ENCODE measurements at regions not wholly inside any gene's neighbourhood (a gene's known extent, or its start where the extent isn't known, plus 50 kb on each side); places are given as distances from the start of the nearest gene placed in this dataset.

DNA sequence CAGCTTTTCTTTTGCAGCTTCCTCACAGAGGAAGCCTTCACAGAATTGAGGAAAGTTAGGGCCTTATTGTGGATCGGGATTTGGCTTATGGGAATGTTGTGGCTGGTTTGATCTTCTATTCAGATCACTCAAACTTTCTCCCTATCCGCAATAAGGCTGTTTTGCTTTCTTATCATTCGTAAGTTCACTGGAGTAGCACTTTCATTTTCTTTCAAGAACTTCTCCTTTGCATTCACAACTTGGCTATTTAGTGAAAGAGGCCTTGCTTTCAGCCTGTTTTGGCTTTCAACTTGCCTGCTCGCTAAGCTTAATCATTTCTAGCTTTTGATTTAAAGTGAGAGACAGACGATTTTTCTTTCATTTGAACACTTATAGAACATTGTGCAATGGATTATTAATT lies 181.9 kb upstream of the B3GALT2 start:
- Histone ChIP-seq H3K9ac (ENCODE audit: low read length in 3 of 3) (no peak overlapping the region), H3K4me1 (ENCODE audit: control insufficient read depth in 2 of 3, insufficient read depth in 2 of 3, low read depth in 1 of 3, low read length in 3 of 3) (no peaks in the 10 kb centered on the region), H3K9me3 (ENCODE audit: control insufficient read depth in 2 of 3, insufficient read depth in 1 of 3, low read length in 3 of 3) (no peaks in the 10 kb centered on the region), H3K27ac (ENCODE audit: low read depth in 2 of 2, low read length in 2 of 2) (no peak overlapping the region), H3K27me3 (ENCODE audit: control insufficient read depth, insufficient read depth, low read length) (no peaks in the 10 kb centered on the region), H3K36me3 (ENCODE audit: control insufficient read depth in 2 of 3, insufficient read depth in 3 of 3, low read length in 3 of 3) (no peaks in the 10 kb centered on the region), H3K4me3 (ENCODE audit: low read length in 3 of 3) (no peak overlapping the region)
- intact Hi-C loops (cut with DNase I), result no loop called here
- TF ChIP-seq, protein P1, sequence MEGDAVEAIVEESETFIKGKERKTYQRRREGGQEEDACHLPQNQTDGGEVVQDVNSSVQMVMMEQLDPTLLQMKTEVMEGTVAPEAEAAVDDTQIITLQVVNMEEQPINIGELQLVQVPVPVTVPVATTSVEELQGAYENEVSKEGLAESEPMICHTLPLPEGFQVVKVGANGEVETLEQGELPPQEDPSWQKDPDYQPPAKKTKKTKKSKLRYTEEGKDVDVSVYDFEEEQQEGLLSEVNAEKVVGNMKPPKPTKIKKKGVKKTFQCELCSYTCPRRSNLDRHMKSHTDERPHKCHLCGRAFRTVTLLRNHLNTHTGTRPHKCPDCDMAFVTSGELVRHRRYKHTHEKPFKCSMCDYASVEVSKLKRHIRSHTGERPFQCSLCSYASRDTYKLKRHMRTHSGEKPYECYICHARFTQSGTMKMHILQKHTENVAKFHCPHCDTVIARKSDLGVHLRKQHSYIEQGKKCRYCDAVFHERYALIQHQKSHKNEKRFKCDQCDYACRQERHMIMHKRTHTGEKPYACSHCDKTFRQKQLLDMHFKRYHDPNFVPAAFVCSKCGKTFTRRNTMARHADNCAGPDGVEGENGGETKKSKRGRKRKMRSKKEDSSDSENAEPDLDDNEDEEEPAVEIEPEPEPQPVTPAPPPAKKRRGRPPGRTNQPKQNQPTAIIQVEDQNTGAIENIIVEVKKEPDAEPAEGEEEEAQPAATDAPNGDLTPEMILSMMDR (IDR thresholded peaks at IDR 0.05; ENCODE audit: borderline replicate concordance, extremely low read depth, insufficient read depth), result no peak
- FAIRE-seq (no peak), DNase-seq (no peak)

DNA sequence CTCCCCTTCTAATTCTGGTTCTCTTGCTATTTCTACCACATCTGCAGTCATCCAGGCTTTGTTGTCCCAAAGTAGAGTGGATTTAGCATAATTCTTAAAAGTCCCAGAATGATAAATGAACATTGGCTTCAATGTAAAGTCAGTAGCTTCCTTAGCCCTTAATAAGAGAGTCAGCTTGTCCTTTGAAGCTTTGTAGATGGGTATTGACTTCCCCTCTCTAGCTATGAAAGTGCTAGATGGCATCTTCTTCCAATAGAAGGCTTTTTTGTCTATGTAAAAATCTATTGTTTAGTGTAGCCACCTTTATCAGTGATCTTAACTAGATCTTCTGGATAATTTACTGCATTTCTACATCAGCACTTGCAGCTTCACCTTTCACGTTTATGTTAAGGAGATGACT lies 181.4 kb upstream of the B3GALT2 start:
- DNase-seq, result no peak
- Histone ChIP-seq H3K4me3 (ENCODE audit: low read length in 3 of 3) (no peak overlapping the region), H3K27ac (ENCODE audit: low read depth in 2 of 2, low read length in 2 of 2) (no peak overlapping the region), H3K9me3 (ENCODE audit: control insufficient read depth in 2 of 3, insufficient read depth in 1 of 3, low read length in 3 of 3) (no peaks in the 10 kb centered on the region), H3K36me3 (ENCODE audit: control insufficient read depth in 2 of 3, insufficient read depth in 3 of 3, low read length in 3 of 3) (no peaks in the 10 kb centered on the region), H3K9ac (ENCODE audit: low read length in 3 of 3) (no peak overlapping the region), H3K27me3 (ENCODE audit: control insufficient read depth, insufficient read depth, low read length) (no peaks in the 10 kb centered on the region), H3K4me1 (ENCODE audit: control insufficient read depth in 2 of 3, insufficient read depth in 2 of 3, low read depth in 1 of 3, low read length in 3 of 3) (no peaks in the 10 kb centered on the region)
- FAIRE-seq, result no peak
- TF ChIP-seq, protein P1 (IDR thresholded peaks at IDR 0.05; ENCODE audit: borderline replicate concordance, extremely low read depth, insufficient read depth), result no peak
- intact Hi-C loops (cut with DNase I), result no loop called here

GRCh38 chr1:193366764-193367507 lies 180.5 kb upstream of the B3GALT2 start:
- Histone ChIP-seq H3K27ac (ENCODE audit: low read depth in 2 of 2, low read length in 2 of 2) (no peak overlapping the region), H3K9ac (ENCODE audit: low read length in 3 of 3) (no peak overlapping the region), H3K9me3 (ENCODE audit: control insufficient read depth in 2 of 3, insufficient read depth in 1 of 3, low read length in 3 of 3) (no peaks in the 10 kb centered on the region), H3K4me1 (ENCODE audit: control insufficient read depth in 2 of 3, insufficient read depth in 2 of 3, low read depth in 1 of 3, low read length in 3 of 3) (no peaks in the 10 kb centered on the region), H3K4me3 (ENCODE audit: low read length in 3 of 3) (no peak overlapping the region), H3K27me3 (ENCODE audit: control insufficient read depth, insufficient read depth, low read length) (no peaks in the 10 kb centered on the region), H3K36me3 (ENCODE audit: control insufficient read depth in 2 of 3, insufficient read depth in 3 of 3, low read length in 3 of 3) (no peaks in the 10 kb centered on the region)
- no peak for DNase-seq
- FAIRE-seq, result no peak
- TF ChIP-seq, protein P1 (IDR thresholded peaks at IDR 0.05; ENCODE audit: borderline replicate concordance, extremely low read depth, insufficient read depth), result no peak
- intact Hi-C loops (cut with DNase I), result no loop called here

- intact Hi-C loops (cut with DNase I), result no loop called here
- Histone ChIP-seq H3K36me3 (ENCODE audit: control insufficient read depth in 2 of 3, insufficient read depth in 3 of 3, low read length in 3 of 3) (no peaks in the 10 kb centered on the region), H3K27ac (ENCODE audit: low read depth in 2 of 2, low read length in 2 of 2) (no peak overlapping the region), H3K9ac (ENCODE audit: low read length in 3 of 3) (no peak overlapping the region), H3K27me3 (ENCODE audit: control insufficient read depth, insufficient read depth, low read length) (no peaks in the 10 kb centered on the region), H3K4me3 (ENCODE audit: low read length in 3 of 3) (no peak overlapping the region), H3K4me1 (ENCODE audit: control insufficient read depth in 2 of 3, insufficient read depth in 2 of 3, low read depth in 1 of 3, low read length in 3 of 3) (no peaks in the 10 kb centered on the region), H3K9me3 (ENCODE audit: control insufficient read depth in 2 of 3, insufficient read depth in 1 of 3, low read length in 3 of 3) (no peaks in the 10 kb centered on the region)
- DNase-seq (no peak), FAIRE-seq (no peak)
- TF ChIP-seq, protein P1 (IDR thresholded peaks at IDR 0.05; ENCODE audit: borderline replicate concordance, extremely low read depth, insufficient read depth), result no peak
Observed at GRCh38 chr1:193365966-193366365, 179.6 kb upstream of the B3GALT2 start.

Measured in kidney (tissue), 13 donors.